Mucosa of descending colon (tissue), 3 donors: ENCODE measurements at regions not wholly inside any gene's neighbourhood (a gene's known extent, or its start where the extent isn't known, plus 50 kb on each side); places are given as distances from the start of the nearest gene placed in this dataset.

Experiments
- ATAC-seq: fragments of 200-7000 bp; cut with Tn5 transposase; one replicate; pipeline ENCODE4 v1.9.1; 2020; ENCODE audit warnings: mild to moderate bottlenecking, moderate library complexity
- DNase-seq, 3 donors: peaks; one replicate each; pipeline ENCODE4 v3.0.0-alpha.2; 2020
- H3K36me3 ChIP-seq: fragments of 200-600 bp; one replicate; pipeline ENCODE4 v1.8.0; 2021; ENCODE audit warnings: low read depth, mild to moderate bottlenecking
- H3K4me1 ChIP-seq: fragments of 200-600 bp; one replicate; pipeline ENCODE4 v1.8.0; 2021; ENCODE audit warnings: low read depth, mild to moderate bottlenecking
- H3K4me3 ChIP-seq: fragments of 200-600 bp; one replicate; pipeline ENCODE4 v1.8.0; 2021; ENCODE audit warnings: mild to moderate bottlenecking
- H3K9me3 ChIP-seq: fragments of 200-600 bp; one replicate; pipeline ENCODE4 v1.8.0; 2021; ENCODE audit warnings: mild to moderate bottlenecking
- CTCF ChIP-seq: fragments of 200-600 bp; IDR thresholded peaks from one replicate; pipeline ENCODE4 v1.8.0; 2022; ENCODE audit warnings: antibody characterized with exemption, mild to moderate bottlenecking
- intact Hi-C, 2 donors: fragments of 100-400 bp; cut with DNase I in 1 of 2; cut with micrococcal nuclease in 1 of 2; formaldehyde crosslinking; loops; one replicate each; pipeline versions ENCODE4 v1.11.0 to v1.11.1; 2022; cut with DNase I, micrococcal nuclease
- donor health status: DM: no; HTN: no; CAD: no; lungs with moderate emphysema.
- donor health status: DM: no; HTN: no; CAD: no.
- donor health status: DM: no; HTN: yes; CAD: no.

- DNase-seq, result no peak
- H3K4me3 ChIP-seq, result no peak overlapping the region
- H3K36me3 ChIP-seq, result no peaks in the 10 kb centered on the region
- TF ChIP-seq CTCF, result no peak
- intact Hi-C loops, result no loop called here
- H3K4me1 ChIP-seq, result no peaks in the 10 kb centered on the region
- ATAC-seq, result no peak
- H3K9me3 ChIP-seq, result no peaks in the 10 kb centered on the region
These were observed 361.1 kb downstream of the TGFB2 start for GRCh38 chr1:218705911-218706893.

GRCh38 chr1:218711001-218711400, 365.9 kb downstream of the TGFB2 start:
- H3K9me3 ChIP-seq, result no peaks in the 10 kb centered on the region
- DNase-seq, result no peak
- no peak overlapping the region for H3K4me3 ChIP-seq
- no peak for ATAC-seq
- H3K4me1 ChIP-seq, result no peaks in the 10 kb centered on the region
- H3K36me3 ChIP-seq, result no peaks in the 10 kb centered on the region
- intact Hi-C loops, result no loop called here
- no peak for TF ChIP-seq CTCF

- ATAC-seq (peak; percentile 31), DNase-seq (no peak)
- no peak overlapping the region for H3K4me3 ChIP-seq
- intact Hi-C loops, result no loop called here
- no peaks in the 10 kb centered on the region for H3K4me1 ChIP-seq
- no peak for TF ChIP-seq CTCF
- no peaks in the 10 kb centered on the region for H3K36me3 ChIP-seq
- no peaks in the 10 kb centered on the region for H3K9me3 ChIP-seq
These were observed 366.9 kb downstream of the TGFB2 start for GRCh38 chr1:218711884-218712674.

DNA sequence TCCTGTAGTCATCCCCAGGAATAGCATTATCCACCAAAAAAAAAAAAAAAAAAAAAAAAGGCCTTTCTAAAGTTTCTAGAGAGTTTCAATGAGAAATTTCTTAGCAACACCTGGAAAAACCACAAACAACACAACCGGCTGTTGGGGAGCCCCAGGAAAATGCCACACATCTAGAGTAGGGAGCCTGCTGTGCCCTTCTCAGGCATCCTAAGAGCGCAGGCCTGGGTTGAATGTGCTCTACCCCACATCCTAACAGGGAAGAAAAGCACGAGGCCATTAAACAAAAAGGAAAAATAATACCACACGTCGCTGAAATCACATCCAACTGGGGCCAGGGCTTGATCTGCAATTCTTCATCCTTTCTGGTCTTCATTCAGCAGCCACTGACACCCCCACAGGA, 367.5 kb downstream of the TGFB2 start:
- intact Hi-C loops, result no loop called here
- ATAC-seq (no peak), DNase-seq (no peak)
- no peaks in the 10 kb centered on the region for H3K4me1 ChIP-seq
- H3K4me3 ChIP-seq, result no peak overlapping the region
- no peaks in the 10 kb centered on the region for H3K9me3 ChIP-seq
- no peak for TF ChIP-seq CTCF
- no peaks in the 10 kb centered on the region for H3K36me3 ChIP-seq

DNA sequence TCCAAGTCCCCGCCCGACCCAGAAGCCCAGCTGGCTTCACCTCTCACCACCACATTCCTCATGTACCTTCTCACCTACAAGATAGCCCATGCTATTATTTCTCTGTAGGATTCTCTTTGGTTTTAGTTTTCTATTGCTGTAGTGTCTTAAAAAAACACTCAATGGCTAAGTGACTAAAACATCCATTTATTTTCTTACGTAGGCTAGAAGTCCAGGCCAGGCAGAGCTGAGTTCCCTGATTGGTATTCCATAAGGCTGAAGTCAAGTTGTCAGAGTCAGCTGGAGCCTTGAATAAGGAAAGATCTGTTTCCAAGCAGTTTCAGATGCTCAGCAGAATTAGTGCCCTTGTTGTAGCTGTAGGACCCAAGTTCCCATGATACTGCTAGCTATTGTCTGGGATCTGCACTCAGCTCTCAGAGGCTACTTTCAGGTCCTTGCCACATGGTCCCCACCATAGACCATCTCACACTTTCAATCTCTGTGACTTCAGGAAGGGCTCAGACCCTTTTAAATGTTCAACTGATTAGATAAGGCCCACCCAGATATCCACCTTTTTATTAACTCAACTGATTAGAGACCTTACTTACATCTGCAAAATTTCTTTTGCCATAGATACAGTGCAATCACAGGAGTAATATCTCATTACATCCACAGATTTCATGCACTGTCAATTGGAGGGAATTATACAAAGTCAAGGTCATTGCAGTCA, 371.0 kb downstream of the TGFB2 start:
- intact Hi-C loops, result no loop called here
- Histone ChIP-seq H3K36me3 (no peaks in the 10 kb centered on the region), H3K4me1 (no peaks in the 10 kb centered on the region), H3K4me3 (no peak overlapping the region), H3K9me3 (no peaks in the 10 kb centered on the region)
- DNase-seq (no peak), ATAC-seq (no peak)
- no peak for TF ChIP-seq CTCF
